HG03469 (cell line): ENCODE measurements at regions not wholly inside any gene's neighbourhood (a gene's known extent, or its start where the extent isn't known, plus 50 kb on each side); places are given as distances from the start of the nearest gene placed in this dataset.
"Not testable (repeated sequence)": the region's sequence is repeated elsewhere in the genome, so short reads cannot be mapped to it uniquely, and the experiment has no call there.

Experiments
- ATAC-seq: cut with Tn5 transposase; IDR thresholded peaks from one replicate; pipeline ENCODE4 v1.9.1; 2021; ENCODE audit warnings: mild to moderate bottlenecking, moderate library complexity, moderate number of reproducible peaks; ENCODE audit not compliant: unreplicated experiment

GRCh38 chr6:23821141-23821540, 304.9 kb upstream of the NRSN1 start:
- ATAC-seq = not testable (repeated sequence)

- ATAC-seq = no peak
These were observed 302.6 kb upstream of the NRSN1 start for GRCh38 chr6:23823421-23823820.

GRCh38 chr6:23826572-23826971, 299.4 kb upstream of the NRSN1 start:
- no peak for ATAC-seq

GRCh38 chr6:23828861-23829260, 297.2 kb upstream of the NRSN1 start:
- ATAC-seq = no peak

DNA sequence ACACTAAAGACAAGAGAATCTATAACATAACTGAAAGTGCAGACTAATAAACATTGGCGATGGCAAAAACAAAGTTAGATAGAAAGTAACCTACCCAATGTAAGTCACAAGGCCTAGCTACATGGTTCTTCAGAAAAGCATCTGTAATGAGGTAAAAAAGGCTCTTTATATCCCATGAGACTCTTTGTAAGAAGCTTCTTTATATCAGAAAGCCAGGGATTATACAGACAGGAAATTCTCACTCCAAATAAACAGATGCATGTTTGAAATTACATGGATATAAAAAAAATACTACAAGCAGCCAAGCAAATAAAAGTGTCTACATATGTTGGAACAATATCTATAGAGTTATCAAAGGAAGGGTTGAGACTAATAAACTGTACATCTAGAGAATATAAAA, 284.9 kb upstream of the NRSN1 start:
- ATAC-seq = no peak

- no peak for ATAC-seq
These were observed 283.3 kb upstream of the NRSN1 start for GRCh38 chr6:23842760-23843159.

DNA sequence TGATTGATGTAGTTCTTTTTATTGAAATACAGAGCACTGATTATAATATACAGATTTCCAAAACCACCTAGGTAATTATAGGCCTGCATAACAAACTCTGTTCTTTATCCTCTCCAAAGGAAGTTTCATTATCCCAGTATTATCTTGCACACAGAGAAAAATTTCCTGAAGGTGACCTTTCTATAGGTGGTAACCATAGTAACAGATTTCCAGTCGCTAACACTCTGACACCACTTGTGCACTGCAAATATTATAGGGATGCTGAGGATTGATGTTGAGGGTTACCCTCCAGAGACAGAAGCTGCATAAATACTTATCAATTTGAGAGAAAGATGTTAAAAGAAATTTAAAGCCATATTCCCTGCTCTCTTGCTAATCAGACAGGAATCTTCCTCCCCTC, 274.5 kb upstream of the NRSN1 start:
- ATAC-seq = no peak

- not testable (repeated sequence) for ATAC-seq
These were observed 272.4 kb upstream of the NRSN1 start for GRCh38 chr6:23853566-23854133.

GRCh38 chr6:23854154-23854553, 271.9 kb upstream of the NRSN1 start:
- not testable (repeated sequence) for ATAC-seq

GRCh38 chr6:23855497-23856116, 270.4 kb upstream of the NRSN1 start:
- ATAC-seq = no peak

DNA sequence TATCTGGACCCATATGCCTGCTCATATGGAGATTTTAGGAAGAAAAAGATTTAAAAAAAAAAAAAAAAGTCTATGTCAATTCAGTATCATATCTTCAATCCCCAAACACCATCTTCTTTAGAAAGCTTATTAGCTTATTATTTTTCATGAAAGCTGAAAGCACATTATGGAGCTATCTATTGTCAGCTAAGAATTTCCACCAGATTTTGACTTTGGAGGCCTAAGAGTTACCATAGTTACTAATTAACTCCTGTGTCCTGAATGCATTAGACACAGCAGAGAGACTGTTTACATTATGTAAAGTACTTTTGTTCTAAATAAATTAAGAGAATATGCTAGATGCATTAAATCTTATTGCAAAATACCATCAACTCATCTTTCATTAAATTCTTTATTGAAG, 255.5 kb upstream of the NRSN1 start:
- no peak for ATAC-seq

DNA sequence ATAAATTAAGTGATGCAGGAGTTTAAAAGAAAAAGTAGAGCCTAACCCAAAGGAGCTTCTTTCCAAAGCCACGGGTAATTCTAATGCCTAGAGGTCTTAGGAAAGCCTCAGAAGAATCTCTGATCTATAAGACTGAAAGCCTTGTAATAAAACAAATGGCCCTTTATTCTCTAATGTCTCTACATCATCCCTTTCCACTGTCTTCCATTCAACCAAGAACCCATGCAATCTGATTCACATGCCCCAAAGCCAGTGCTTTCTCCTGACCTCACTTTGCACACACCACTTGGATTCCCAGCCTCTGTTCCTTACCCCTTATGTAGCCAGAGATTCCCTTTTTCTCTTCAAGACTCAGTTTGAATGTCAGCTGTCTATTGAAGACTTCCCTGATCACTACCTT, 252.9 kb upstream of the NRSN1 start:
- no peak for ATAC-seq

DNA sequence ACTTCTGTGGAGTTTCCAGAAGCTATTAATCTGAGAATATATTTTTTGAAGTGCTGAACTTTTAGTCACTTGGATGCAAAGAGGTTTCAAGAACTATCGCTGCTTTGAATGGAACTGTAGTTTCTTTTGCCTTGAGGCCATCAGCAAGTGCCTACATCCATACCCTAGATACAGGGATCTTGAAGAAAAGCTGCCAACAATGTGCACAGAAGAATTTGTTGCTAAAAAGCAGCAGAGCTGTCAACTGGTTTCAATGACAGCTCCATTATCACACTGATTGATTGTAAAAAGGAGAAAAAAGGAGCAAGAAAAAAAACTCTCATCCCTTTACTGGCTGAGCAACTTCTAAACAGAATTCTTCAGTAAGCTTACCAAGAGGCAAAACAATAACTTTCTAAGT, 251.0 kb upstream of the NRSN1 start:
- no peak for ATAC-seq

- ATAC-seq = no peak
These were observed 246.2 kb upstream of the NRSN1 start for GRCh38 chr6:23879816-23880215.

DNA sequence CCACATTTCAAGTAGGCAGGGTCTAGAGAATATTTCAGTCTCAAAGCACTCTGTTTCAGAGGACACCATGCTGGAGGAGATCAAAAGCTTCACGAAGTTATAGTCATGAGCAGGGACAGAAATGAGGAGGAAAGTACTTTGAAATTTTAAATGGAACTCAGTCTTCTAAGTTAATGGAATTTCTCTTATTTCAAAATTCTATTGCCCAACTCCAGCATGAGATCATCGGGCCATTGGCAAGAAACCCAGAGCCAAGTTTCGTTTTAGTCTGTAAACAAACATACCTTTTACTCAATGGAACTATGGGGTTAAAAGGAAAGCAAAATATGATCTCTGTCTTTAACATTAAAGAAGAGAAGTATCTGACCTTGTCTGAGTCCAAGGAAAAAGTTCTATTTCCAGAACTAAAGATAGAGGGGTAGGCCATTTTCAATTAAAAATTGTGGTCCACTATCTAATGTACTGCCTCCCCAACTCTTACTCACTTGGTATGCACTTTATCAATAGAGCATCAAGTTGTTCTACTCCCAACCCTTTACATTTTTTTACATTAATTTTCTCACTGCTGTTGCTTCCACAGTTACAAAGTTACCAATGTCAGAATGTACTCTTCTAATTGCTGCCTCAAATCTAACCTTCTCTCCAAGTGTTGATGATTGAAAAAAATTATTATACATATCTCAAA, 235.3 kb upstream of the NRSN1 start:
- no peak for ATAC-seq

DNA sequence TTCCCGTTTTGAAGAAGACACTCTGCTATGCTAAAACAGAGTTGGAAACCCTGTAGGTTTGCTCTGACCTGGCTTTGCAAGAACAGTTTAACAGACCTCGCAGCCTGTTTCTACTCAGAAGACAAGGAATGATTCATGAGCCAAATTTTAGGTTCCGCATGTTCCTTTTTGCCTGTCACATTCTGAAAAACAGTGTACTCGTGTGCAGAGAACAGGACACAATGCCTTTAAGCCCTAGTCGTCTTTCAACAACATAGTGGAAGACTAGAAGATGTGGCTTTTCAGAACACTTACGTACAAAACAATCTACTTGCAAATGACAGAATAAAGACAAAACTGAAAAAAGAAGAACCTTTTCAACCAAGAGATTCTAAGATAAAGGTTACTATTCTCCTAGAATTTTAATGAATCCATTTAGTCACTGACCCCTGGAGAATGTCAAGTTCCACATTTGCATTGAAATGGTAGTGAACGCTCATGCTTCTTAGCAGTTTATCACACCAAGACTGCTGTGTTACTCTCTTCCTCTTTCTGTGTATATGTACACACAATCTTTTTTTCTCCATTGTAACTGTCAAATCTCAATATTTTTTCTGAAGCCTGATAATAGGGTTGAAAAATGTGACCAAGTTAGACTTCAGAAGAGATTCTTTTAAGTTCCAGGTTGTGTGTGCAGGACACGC, 220.7 kb upstream of the NRSN1 start:
- no peak for ATAC-seq

DNA sequence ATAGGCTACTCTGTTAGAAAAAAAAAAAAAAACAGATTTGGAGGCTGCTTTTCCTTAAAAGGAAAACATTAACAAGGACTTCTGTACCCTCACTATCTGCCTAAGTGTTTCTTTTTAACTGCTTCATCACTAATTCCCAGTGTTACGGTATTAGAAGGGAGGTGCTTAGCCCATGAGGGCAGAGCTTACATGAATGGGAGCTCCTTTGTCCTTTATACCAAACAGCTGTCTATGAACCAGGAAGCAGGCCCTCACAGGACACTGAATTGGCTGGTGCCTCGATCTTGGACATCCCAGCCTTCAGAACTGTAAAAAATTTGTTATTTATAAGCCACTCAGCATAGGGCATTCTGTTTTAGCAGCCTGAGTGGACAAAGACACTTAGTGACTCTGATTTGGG, 215.6 kb upstream of the NRSN1 start:
- ATAC-seq = no peak

- ATAC-seq = no peak
These were observed 198.1 kb upstream of the NRSN1 start for GRCh38 chr6:23927935-23928334.

- no peak for ATAC-seq
These were observed 196.8 kb upstream of the NRSN1 start for GRCh38 chr6:23929201-23929600.

- no peak for ATAC-seq
These were observed 185.5 kb upstream of the NRSN1 start for GRCh38 chr6:23940466-23940865.

GRCh38 chr6:23951691-23952090, 174.3 kb upstream of the NRSN1 start:
- no peak for ATAC-seq

DNA sequence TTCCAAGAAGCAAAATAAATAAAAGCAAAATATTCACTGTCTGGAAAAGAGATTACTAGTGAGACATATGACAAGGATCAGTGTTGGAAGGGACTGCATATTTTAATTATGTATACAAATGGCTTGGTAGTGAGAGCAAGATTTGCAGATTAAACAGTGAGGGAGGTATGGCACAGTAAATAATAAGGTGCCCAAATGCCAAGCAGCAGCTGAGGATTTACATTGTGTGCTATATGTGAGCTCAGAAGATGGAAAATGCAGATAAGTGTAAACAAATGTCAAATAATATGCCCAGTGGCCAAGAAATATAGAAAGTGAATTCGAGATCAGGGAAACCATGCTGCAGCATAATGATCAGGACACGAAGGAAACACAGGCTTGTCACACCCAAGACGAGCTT, 173.8 kb upstream of the NRSN1 start:
- no peak for ATAC-seq
